GM23248 (cell line): ENCODE measurements at regions not wholly inside any gene's neighbourhood (a gene's known extent, or its start where the extent isn't known, plus 50 kb on each side); places are given as distances from the start of the nearest gene placed in this dataset.
"Not testable (repeated sequence)": the region's sequence is repeated elsewhere in the genome, so short reads cannot be mapped to it uniquely, and the experiment has no call there.

ENCODE experiments used
- DNase-seq: peaks from one replicate; pipeline ENCODE4 v3.0.0-alpha.2; 2015
- H2AFZ ChIP-seq: fragments of 200-600 bp; sonication (generic); 2 replicates; pipeline ENCODE4 v1.6.1; 2016; ENCODE audit warnings: antibody characterized with exemption
- H3F3A ChIP-seq: fragments of 200-600 bp; sonication (generic); 2 replicates; pipeline ENCODE4 v1.6.1; 2016; ENCODE audit warnings: mild to moderate bottlenecking, antibody characterized with exemption, mixed run types; ENCODE audit not compliant: insufficient read depth
- H3K27ac ChIP-seq: fragments of 200-600 bp; sonication (generic); 2 replicates; pipeline ENCODE4 v1.5.1; 2016; ENCODE audit warnings: mild to moderate bottlenecking
- H3K27me3 ChIP-seq: fragments of 200-600 bp; sonication (generic); replicated peaks from 2 replicates; pipeline ENCODE4 v1.6.1; 2016; ENCODE audit warnings: mild to moderate bottlenecking; ENCODE audit not compliant: insufficient read depth
- H3K36me3 ChIP-seq: fragments of 200-600 bp; sonication (generic); 2 replicates; pipeline ENCODE4 v1.6.1; 2016; ENCODE audit warnings: low read depth, mild to moderate bottlenecking
- H3K4me1 ChIP-seq: fragments of 200-600 bp; sonication (generic); 2 replicates; pipeline ENCODE4 v1.6.1; 2016; ENCODE audit warnings: mild to moderate bottlenecking; ENCODE audit not compliant: insufficient read depth
- H3K4me2 ChIP-seq: fragments of 200-600 bp; sonication (generic); one replicate; pipeline ENCODE4 v1.6.1; 2016; ENCODE audit warnings: mild to moderate bottlenecking; ENCODE audit not compliant: unreplicated experiment
- H3K4me3 ChIP-seq: fragments of 200-600 bp; sonication (generic); 2 replicates; pipeline ENCODE4 v1.5.1; 2016; ENCODE audit warnings: mild to moderate bottlenecking
- H3K79me2 ChIP-seq: fragments of 200-600 bp; sonication (generic); 2 replicates; pipeline ENCODE4 v1.6.1; 2016; ENCODE audit warnings: mild to moderate bottlenecking; ENCODE audit not compliant: insufficient read depth
- H3K9ac ChIP-seq: fragments of 200-600 bp; sonication (generic); 2 replicates; pipeline ENCODE4 v1.6.1; 2016; ENCODE audit warnings: mild to moderate bottlenecking
- H3K9me2 ChIP-seq: fragments of 200-600 bp; sonication (generic); 2 replicates; pipeline ENCODE4 v1.6.1; 2016; ENCODE audit warnings: mixed run types, mild to moderate bottlenecking, moderate library complexity; ENCODE audit not compliant: insufficient read depth
- H3K9me3 ChIP-seq: fragments of 200-600 bp; sonication (generic); one replicate; pipeline ENCODE4 v1.6.1; 2017; ENCODE audit warnings: low read depth
- H4K20me1 ChIP-seq: fragments of 200-600 bp; sonication (generic); 2 replicates; pipeline ENCODE4 v1.6.0; 2016; ENCODE audit not compliant: insufficient read depth
- EZH2 ChIP-seq: fragments of 200-600 bp; sonication (generic); IDR thresholded peaks from 2 replicates; pipeline ENCODE4 v1.6.1; 2018; ENCODE audit warnings: antibody characterized with exemption, mild to moderate bottlenecking; ENCODE audit not compliant: insufficient read depth, poor library complexity, severe bottlenecking
- EZH2phosphoT487 ChIP-seq: fragments of 200-600 bp; sonication (generic); IDR thresholded peaks from 2 replicates; pipeline ENCODE4 v1.6.1; 2018; ENCODE audit warnings: antibody characterized with exemption, moderate library complexity, mild to moderate bottlenecking, low read depth; ENCODE audit not compliant: insufficient read depth
- WGBS, 2 experiments: methylation state at CpG; one replicate each; pipeline ENCODE4 v1.1.6; 2015 to 2017; ENCODE audit warnings: low lambda C conversion rate in 2 of 2, low coverage in 1 of 2; ENCODE audit errors: missing lambda C conversion rate in 2 of 2; 5-methylcytosine and 5-hydroxymethylcytosine counted together
- in situ Hi-C: fragments of 300-500 bp; cut with MboI; formaldehyde crosslinking; loops from 2 replicates; pipeline ENCODE4 v1.15.0; 2020

- Histone ChIP-seq H3K4me2 (no peak overlapping the region), H3K9me2 (no peaks in the 10 kb centered on the region), H3K4me3 (no peak overlapping the region), H2AFZ (no peak overlapping the region), H3K27me3 (no peaks in the 10 kb centered on the region), H3K9me3 (peaks cover 4% of the 10 kb centered on the region), H3K4me1 (no peaks in the 10 kb centered on the region), H3F3A (no peaks in the 10 kb centered on the region), H3K79me2 (no peaks in the 10 kb centered on the region), H3K27ac (no peak overlapping the region), H3K9ac (no peak overlapping the region), H3K36me3 (no peaks in the 10 kb centered on the region), H4K20me1 (no peaks in the 10 kb centered on the region)
- in situ Hi-C loops, result no loop called here
- 46 to 57% methylated on average over 2 of the region's 2 CpGs for WGBS, 2 experiments
- TF ChIP-seq EZH2, result no peak
- no peak for TF ChIP-seq EZH2phosphoT487
- DNase-seq, result no peak
Measured at GRCh38 chrX:67415937-67416336, 127.9 kb upstream of the AR start.

GRCh38 chrX:67426946-67427345 is 116.9 kb upstream of the AR start:
- H3K4me3 ChIP-seq, result no peak overlapping the region
- no peaks in the 10 kb centered on the region for H3F3A ChIP-seq
- TF ChIP-seq EZH2 (no peak), EZH2phosphoT487 (no peak)
- H3K27me3 ChIP-seq, result no peaks in the 10 kb centered on the region
- no peaks in the 10 kb centered on the region for H3K36me3 ChIP-seq
- H2AFZ ChIP-seq, result no peak overlapping the region
- H3K79me2 ChIP-seq, result no peaks in the 10 kb centered on the region
- no peak for DNase-seq
- no peaks in the 10 kb centered on the region for H3K4me1 ChIP-seq
- H3K27ac ChIP-seq, result no peak overlapping the region
- 46 to 100% methylated on average over 1 to 2 of the region's 2 CpGs for WGBS, 2 experiments
- H3K9me3 ChIP-seq, result no peaks in the 10 kb centered on the region
- no peak overlapping the region for H3K9ac ChIP-seq
- H3K9me2 ChIP-seq, result no peaks in the 10 kb centered on the region
- no peak overlapping the region for H3K4me2 ChIP-seq
- no peaks in the 10 kb centered on the region for H4K20me1 ChIP-seq
- in situ Hi-C loops, result no loop called here

DNA sequence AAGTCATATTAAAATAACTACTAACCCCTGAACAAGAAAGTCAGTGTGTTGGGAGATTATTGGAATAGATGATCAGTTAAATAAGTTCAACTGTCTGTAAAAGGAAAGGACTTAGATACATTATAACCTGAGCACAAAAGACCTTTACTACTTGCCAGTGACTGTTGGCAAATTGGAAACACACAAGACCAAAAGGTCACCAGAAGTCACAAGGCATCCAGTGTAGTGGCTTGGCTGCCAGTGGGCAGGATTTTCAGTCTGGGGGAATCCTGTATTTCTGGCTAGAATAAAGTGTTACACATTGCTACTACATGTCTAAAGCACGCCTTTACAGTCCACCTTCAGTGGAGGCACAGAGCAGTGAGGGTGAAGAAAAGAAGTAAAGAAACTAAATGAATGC is 108.3 kb upstream of the AR start:
- Histone ChIP-seq H3K4me1 (no peaks in the 10 kb centered on the region), H2AFZ (no peak overlapping the region), H3K9me3 (no peaks in the 10 kb centered on the region), H3F3A (no peaks in the 10 kb centered on the region), H3K9me2 (no peaks in the 10 kb centered on the region), H3K79me2 (no peaks in the 10 kb centered on the region), H3K4me3 (no peak overlapping the region), H3K27ac (no peak overlapping the region), H3K36me3 (no peaks in the 10 kb centered on the region), H3K9ac (no peak overlapping the region), H3K27me3 (no peaks in the 10 kb centered on the region), H3K4me2 (no peak overlapping the region), H4K20me1 (no peaks in the 10 kb centered on the region)
- no peak for TF ChIP-seq EZH2phosphoT487
- TF ChIP-seq EZH2, result no peak
- in situ Hi-C loops, result no loop called here
- DNase-seq, result no peak
- 0 to 6% methylated on average over 1 of the region's 1 CpG for WGBS, 2 experiments

DNA sequence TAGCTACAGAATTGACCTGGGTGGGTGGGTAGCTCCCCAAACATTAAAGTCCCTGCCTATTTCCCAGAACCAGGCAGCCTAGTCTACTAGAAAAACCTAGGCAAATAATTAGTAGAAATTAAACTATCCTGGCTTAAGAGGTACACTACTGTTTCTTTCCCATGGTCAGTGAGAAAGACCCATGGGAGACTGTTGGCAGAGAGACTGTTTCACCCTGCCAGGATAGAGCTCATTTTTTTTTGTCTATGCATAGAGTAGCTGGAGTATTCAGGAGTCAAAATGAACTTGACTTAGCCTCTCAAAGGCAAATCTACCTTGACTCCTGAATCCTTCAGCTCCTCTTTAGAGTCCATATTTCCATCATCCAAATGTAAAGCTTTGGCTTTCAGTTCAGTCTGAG is 107.0 kb upstream of the AR start:
- in situ Hi-C loops, result no loop called here
- TF ChIP-seq EZH2, result no peak
- no peak for TF ChIP-seq EZH2phosphoT487
- H3K9me3 ChIP-seq, result no peaks in the 10 kb centered on the region
- H3K79me2 ChIP-seq, result no peaks in the 10 kb centered on the region
- H3K4me3 ChIP-seq, result no peak overlapping the region
- H3K4me2 ChIP-seq, result no peak overlapping the region
- no peak overlapping the region for H3K27ac ChIP-seq
- H2AFZ ChIP-seq, result no peak overlapping the region
- no peaks in the 10 kb centered on the region for H4K20me1 ChIP-seq
- DNase-seq, result no peak
- H3K36me3 ChIP-seq, result no peaks in the 10 kb centered on the region
- H3K27me3 ChIP-seq, result no peaks in the 10 kb centered on the region
- H3F3A ChIP-seq, result no peaks in the 10 kb centered on the region
- H3K4me1 ChIP-seq, result no peaks in the 10 kb centered on the region
- H3K9ac ChIP-seq, result no peak overlapping the region
- H3K9me2 ChIP-seq, result no peaks in the 10 kb centered on the region

- Histone ChIP-seq H4K20me1 (no peaks in the 10 kb centered on the region), H3K4me2 (no peak overlapping the region), H2AFZ (no peak overlapping the region), H3K9me2 (no peaks in the 10 kb centered on the region), H3K9ac (no peak overlapping the region), H3K4me1 (no peaks in the 10 kb centered on the region), H3K27me3 (no peaks in the 10 kb centered on the region), H3K4me3 (no peak overlapping the region), H3F3A (no peaks in the 10 kb centered on the region), H3K36me3 (no peaks in the 10 kb centered on the region), H3K79me2 (no peaks in the 10 kb centered on the region), H3K9me3 (no peaks in the 10 kb centered on the region), H3K27ac (no peak overlapping the region)
- WGBS, 2 experiments, result 24 to 30% methylated on average over 3 of the region's 3 CpGs
- TF ChIP-seq EZH2 (no peak), EZH2phosphoT487 (no peak)
- no peak for DNase-seq
- in situ Hi-C loops, result no loop called here
Measured at GRCh38 chrX:67437821-67438220, 106.0 kb upstream of the AR start.

- H2AFZ ChIP-seq, H3K36me3 ChIP-seq, in situ Hi-C loops, H3K4me2 ChIP-seq, H3K9me2 ChIP-seq, H3K79me2 ChIP-seq, DNase-seq, H3K9ac ChIP-seq, H3K27me3 ChIP-seq, H4K20me1 ChIP-seq, H3K4me1 ChIP-seq, H3K9me3 ChIP-seq, H3F3A ChIP-seq, H3K4me3 ChIP-seq, H3K27ac ChIP-seq: not testable (repeated sequence)
- 5 to 15% methylated on average over 3 of the region's 3 CpGs for WGBS, 2 experiments
Measured at GRCh38 chrX:67475259-67475658, 68.6 kb upstream of the AR start.
